Keratinocyte (primary cell): ENCODE measurements at regions not wholly inside any gene's neighbourhood (a gene's known extent, or its start where the extent isn't known, plus 50 kb on each side); places are given as distances from the start of the nearest gene placed in this dataset.

Source experiments
- DNase-seq: peaks from one replicate; pipeline ENCODE4 v3.0.0-alpha.2; 2011; ENCODE audit warnings: low read depth, missing footprints, low spot score
- FAIRE-seq: peaks from 2 replicates; lab custom pipeline; 2011; peaks lifted over from hg19 to GRCh38; lab: Jason Lieb, UNC
- H2AFZ ChIP-seq: 2 replicates; pipeline ENCODE4 v1.6.0; 2012; ENCODE audit warnings: low read length, control low read depth, inconsistent platforms; ENCODE audit not compliant: control insufficient read depth
- H3K27ac ChIP-seq: 2 replicates; pipeline ENCODE4 v1.5.1; 2011; ENCODE audit warnings: low read length; ENCODE audit not compliant: control insufficient read depth, insufficient read depth
- H3K27me3 ChIP-seq: 3 replicates; pipeline ENCODE4 v1.6.0; 2011; ENCODE audit warnings: low read length; ENCODE audit not compliant: control insufficient read depth, insufficient read depth; ENCODE audit errors: extremely low read depth
- H3K36me3 ChIP-seq, 2 experiments: 2 replicates in 1 of 2; 3 replicates in 1 of 2; pipeline ENCODE4 v1.5.1; 2011; ENCODE audit warnings: low read length in 2 of 2, mild to moderate bottlenecking in 1 of 2; ENCODE audit not compliant: control insufficient read depth in 2 of 2, insufficient read depth in 2 of 2; ENCODE audit errors: extremely low read depth in 1 of 2
- H3K4me1 ChIP-seq: 3 replicates; pipeline ENCODE4 v1.5.1; 2011; ENCODE audit warnings: low read length; ENCODE audit not compliant: control insufficient read depth, insufficient read depth; ENCODE audit errors: extremely low read depth
- H3K4me2 ChIP-seq: 3 replicates; pipeline ENCODE4 v1.6.0; 2011; ENCODE audit warnings: low read depth, low read length; ENCODE audit not compliant: control insufficient read depth, insufficient read depth; ENCODE audit errors: extremely low read depth
- H3K4me3 ChIP-seq, 3 experiments: fragments of 200-600 bp in 1 of 3; sonication (generic) in 1 of 3; 2 replicates in 2 of 3; 3 replicates in 1 of 3; pipeline ENCODE4 v1.5.1; 2011 to 2016; ENCODE audit warnings: low read length in 3 of 3, mild to moderate bottlenecking in 3 of 3, control low read depth in 2 of 3, inconsistent platforms in 1 of 3, low read depth in 1 of 3, mixed read lengths in 1 of 3, mixed run types in 1 of 3, moderate library complexity in 1 of 3; ENCODE audit not compliant: control insufficient read depth in 2 of 3, insufficient read depth in 2 of 3; ENCODE audit errors: extremely low read depth in 1 of 3
- H3K79me2 ChIP-seq: 2 replicates; pipeline ENCODE4 v1.6.0; 2012; ENCODE audit warnings: low read length; ENCODE audit not compliant: control insufficient read depth, insufficient read depth
- H3K9ac ChIP-seq: 3 replicates; pipeline ENCODE4 v1.6.0; 2011; ENCODE audit warnings: low read length; ENCODE audit not compliant: control insufficient read depth, insufficient read depth; ENCODE audit errors: extremely low read depth
- H3K9me1 ChIP-seq: 3 replicates; pipeline ENCODE4 v1.6.0; 2011; ENCODE audit warnings: low read length; ENCODE audit not compliant: control insufficient read depth, insufficient read depth; ENCODE audit errors: extremely low read depth
- H3K9me3 ChIP-seq: 2 replicates; pipeline ENCODE4 v1.5.1; 2012; ENCODE audit warnings: low read depth, low read length; ENCODE audit not compliant: control insufficient read depth
- H4K20me1 ChIP-seq: 3 replicates; pipeline ENCODE4 v1.6.0; 2011; ENCODE audit warnings: low read length; ENCODE audit not compliant: control insufficient read depth, insufficient read depth; ENCODE audit errors: extremely low read depth
- CTCF ChIP-seq, 3 experiments: IDR thresholded peaks in 1 of 3; conservative IDR thresholded peaks in 1 of 3; optimal IDR thresholded peaks in 1 of 3; 2 replicates in 2 of 3; 3 replicates in 1 of 3; pipeline versions ENCODE3 to v1.5.1; 2011; ENCODE audit warnings: low read length in 3 of 3, mild to moderate bottlenecking in 3 of 3, moderate library complexity in 2 of 3, control low read depth in 1 of 3, inconsistent platforms in 1 of 3; ENCODE audit not compliant: insufficient read depth in 2 of 3; ENCODE audit errors: extremely low read depth in 1 of 3
- EZH2 ChIP-seq: IDR thresholded peaks from one replicate; pipeline ENCODE4 v1.6.1; 2012; ENCODE audit warnings: inconsistent platforms, mild to moderate bottlenecking, low read length, moderate library complexity
- dilution Hi-C: fragments of 300-500 bp; cut with MboI; formaldehyde crosslinking; loops from one replicate; pipeline ENCODE4 v1.7.0; 2020; ENCODE audit warnings: low sequenced_read_pairs; ENCODE audit not compliant: extremely low pct_ligation_motif_present

GRCh38 chr1:90650401-90650800 is 66.7 kb downstream of the BARHL2 start:
- H3K79me2 ChIP-seq, result no peaks in the 10 kb centered on the region
- no peak for TF ChIP-seq CTCF (optimal IDR thresholded peaks at IDR 0.05 in 1 of 3, IDR thresholded peaks at IDR 0.05 in 1 of 3, conservative IDR thresholded peaks at IDR 0.05 in 1 of 3; ENCODE audit: extremely low read depth in 1 of 3, insufficient read depth in 2 of 3, low read length in 3 of 3)
- TF ChIP-seq EZH2, result no peak
- H3K36me3 ChIP-seq, result no peaks in the 10 kb centered on the region
- H3K9ac ChIP-seq, result no peak overlapping the region
- H3K4me1 ChIP-seq, result no peaks in the 10 kb centered on the region
- no peaks in the 10 kb centered on the region for H4K20me1 ChIP-seq
- no peaks in the 10 kb centered on the region for H3K9me3 ChIP-seq
- H3K27ac ChIP-seq, result no peak overlapping the region
- H3K27me3 ChIP-seq, result no peaks in the 10 kb centered on the region
- no peak overlapping the region for H3K4me3 ChIP-seq
- DNase-seq (no peak), FAIRE-seq (no peak)
- H3K4me2 ChIP-seq, result no peak overlapping the region
- dilution Hi-C loops, result no loop called here
- H2AFZ ChIP-seq, result no peak overlapping the region
- H3K9me1 ChIP-seq, result no peaks in the 10 kb centered on the region

GRCh38 chr1:90640325-90640724 is 76.8 kb downstream of the BARHL2 start:
- H3K9ac ChIP-seq, result no peak overlapping the region
- H3K4me3 ChIP-seq, result no peak overlapping the region
- dilution Hi-C loops, result no loop called here

More at GRCh38 chr1:90640325-90640724, 76.8 kb downstream of the BARHL2 start:
- H3K4me2 ChIP-seq, result no peak overlapping the region
- H2AFZ ChIP-seq, result no peak overlapping the region
- no peaks in the 10 kb centered on the region for H3K36me3 ChIP-seq
- FAIRE-seq, result no peak
- no peaks in the 10 kb centered on the region for H4K20me1 ChIP-seq
- no peak for TF ChIP-seq EZH2
- TF ChIP-seq CTCF (optimal IDR thresholded peaks at IDR 0.05 in 1 of 3, IDR thresholded peaks at IDR 0.05 in 1 of 3, conservative IDR thresholded peaks at IDR 0.05 in 1 of 3; ENCODE audit: extremely low read depth in 1 of 3, insufficient read depth in 2 of 3, low read length in 3 of 3), result no peak
- H3K9me1 ChIP-seq, result no peaks in the 10 kb centered on the region
- H3K9me3 ChIP-seq, result no peaks in the 10 kb centered on the region
- no peaks in the 10 kb centered on the region for H3K79me2 ChIP-seq
- no peaks in the 10 kb centered on the region for H3K4me1 ChIP-seq
- no peak for DNase-seq
- H3K27ac ChIP-seq, result no peak overlapping the region
- H3K27me3 ChIP-seq, result no peaks in the 10 kb centered on the region
